Astrocyte of the spinal cord (primary cell): ENCODE measurements at regions not wholly inside any gene's neighbourhood (a gene's known extent, or its start where the extent isn't known, plus 50 kb on each side); places are given as distances from the start of the nearest gene placed in this dataset.
A peak's percentile ranks its signal among the peaks of the same experiment; 100 is the strongest.

Experiments
- DNase-seq: peaks from one replicate; pipeline ENCODE4 v3.0.0; 2011; ENCODE audit warnings: low read depth, low spot score
- H3K4me3 ChIP-seq: 2 replicates; pipeline ENCODE4 v1.5.1; 2011; ENCODE audit warnings: low read depth, mild to moderate bottlenecking, low read length, moderate library complexity
- CTCF ChIP-seq: IDR thresholded peaks from 2 replicates; pipeline ENCODE4 v1.5.1; 2012; ENCODE audit warnings: low read depth, mild to moderate bottlenecking, low read length, inconsistent platforms
- in situ Hi-C: cut with HindIII; loops from 2 replicates; pipeline ENCODE4 v1.10.0; 2017; ENCODE audit warnings: low sequenced_read_pairs

- no peak for DNase-seq
- no peak for TF ChIP-seq CTCF
- no peak overlapping the region for H3K4me3 ChIP-seq
- in situ Hi-C loops = no loop called here
Observed at GRCh38 chr2:219765231-219765911, 137.9 kb downstream of the SLC4A3 start.

GRCh38 chr2:219766658-219767057, 139.2 kb downstream of the SLC4A3 start:
- DNase-seq = no peak
- no peak overlapping the region for H3K4me3 ChIP-seq
- TF ChIP-seq CTCF = no peak
- in situ Hi-C loops = no loop called here

GRCh38 chr2:219769090-219769910, 141.9 kb downstream of the SLC4A3 start:
- no peak overlapping the region for H3K4me3 ChIP-seq
- TF ChIP-seq CTCF = no peak
- in situ Hi-C loops = no loop called here
- DNase-seq = peak; percentile 3

- DNase-seq = no peak
- TF ChIP-seq CTCF = no peak
- H3K4me3 ChIP-seq = no peak overlapping the region
- in situ Hi-C loops = no loop called here
Observed at GRCh38 chr2:219772103-219772635, 144.7 kb downstream of the SLC4A3 start.

GRCh38 chr2:219772697-219773096, 145.3 kb downstream of the SLC4A3 start:
- DNase-seq = no peak
- H3K4me3 ChIP-seq = no peak overlapping the region
- no peak for TF ChIP-seq CTCF
- in situ Hi-C loops = no loop called here

GRCh38 chr2:219775506-219775905, 148.1 kb downstream of the SLC4A3 start:
- in situ Hi-C loops = no loop called here
- DNase-seq = no peak
- H3K4me3 ChIP-seq = no peak overlapping the region
- no peak for TF ChIP-seq CTCF
